ENCODE measurements at regions not wholly inside any gene's neighbourhood (a gene's known extent, or its start where the extent isn't known, plus 50 kb on each side); places are given as distances from the start of the nearest gene placed in this dataset.

GRCh38 chr17:69961501-69962145 lies 113.4 kb upstream of the KCNJ16 start:
- Mint-ChIP-seq H3K27me3 (ENCODE audit: low read depth) (no peaks in the 10 kb centered on the region), H3K27ac (peak overlapping the region; percentile 48 to 56 (median 55)), H3K4me1 (peaks cover 48% of the 10 kb centered on the region), H3K4me3 (peak overlapping the region in 2 of 3 experiments; percentile 52 to 75), H3K36me3 (ENCODE audit: low read depth) (no peaks in the 10 kb centered on the region), H3K9me3 (peaks cover 20% of the 10 kb centered on the region)
- no peak for TF ChIP-seq CTCF (IDR thresholded peaks at IDR 0.05; ENCODE audit: unreplicated experiment in 3 of 3)

- Mint-ChIP-seq H3K9me3 (peaks cover 22% of the 10 kb centered on the region), H3K4me1 (peaks cover 48% of the 10 kb centered on the region), H3K27me3 (ENCODE audit: low read depth) (no peaks in the 10 kb centered on the region), H3K27ac (peak overlapping the region; percentile 48 to 60 (median 55)), H3K4me3 (peak overlapping the region in 2 of 3 experiments; percentile 38 to 75), H3K36me3 (ENCODE audit: low read depth) (no peaks in the 10 kb centered on the region)
- no peak for TF ChIP-seq CTCF (IDR thresholded peaks at IDR 0.05; ENCODE audit: unreplicated experiment in 3 of 3)
Measured at GRCh38 chr17:69962436-69962995, 112.5 kb upstream of the KCNJ16 start.

- Mint-ChIP-seq H3K36me3 (ENCODE audit: low read depth) (no peaks in the 10 kb centered on the region), H3K9me3 (peaks cover 23% of the 10 kb centered on the region), H3K4me1 (peaks cover 4% of the 10 kb centered on the region), H3K27ac (no peak overlapping the region), H3K4me3 (no peak overlapping the region), H3K27me3 (ENCODE audit: low read depth) (no peaks in the 10 kb centered on the region)
- TF ChIP-seq CTCF (IDR thresholded peaks at IDR 0.05; ENCODE audit: unreplicated experiment in 3 of 3), result no peak
Measured at GRCh38 chr17:69967910-69968411, 107.1 kb upstream of the KCNJ16 start.

- Mint-ChIP-seq H3K4me3 (no peak overlapping the region), H3K27me3 (ENCODE audit: low read depth) (no peaks in the 10 kb centered on the region), H3K4me1 (no peaks in the 10 kb centered on the region), H3K9me3 (peaks cover 28% of the 10 kb centered on the region), H3K36me3 (ENCODE audit: low read depth) (no peaks in the 10 kb centered on the region), H3K27ac (no peak overlapping the region)
- TF ChIP-seq CTCF (IDR thresholded peaks at IDR 0.05; ENCODE audit: unreplicated experiment in 3 of 3), result no peak
Measured at GRCh38 chr17:69969897-69970296, 105.1 kb upstream of the KCNJ16 start.

- no peaks in the 10 kb centered on the region for H3K4me1 Mint-ChIP-seq
- no peak overlapping the region for H3K27ac Mint-ChIP-seq
- H3K27me3 Mint-ChIP-seq (ENCODE audit: low read depth), result no peaks in the 10 kb centered on the region
- no peaks in the 10 kb centered on the region for H3K36me3 Mint-ChIP-seq (ENCODE audit: low read depth)
- no peak for TF ChIP-seq CTCF (IDR thresholded peaks at IDR 0.05; ENCODE audit: unreplicated experiment in 3 of 3)
- no peak overlapping the region for H3K4me3 Mint-ChIP-seq
- peaks cover 13% of the 10 kb centered on the region for H3K9me3 Mint-ChIP-seq
Measured at GRCh38 chr17:69972251-69972650, 102.8 kb upstream of the KCNJ16 start.

GRCh38 chr17:69975808-69976207 lies 99.2 kb upstream of the KCNJ16 start:
- H3K4me1 Mint-ChIP-seq, result no peaks in the 10 kb centered on the region
- peaks cover 13% of the 10 kb centered on the region for H3K9me3 Mint-ChIP-seq
- no peaks in the 10 kb centered on the region for H3K27me3 Mint-ChIP-seq (ENCODE audit: low read depth)
- no peaks in the 10 kb centered on the region for H3K36me3 Mint-ChIP-seq (ENCODE audit: low read depth)
- H3K27ac Mint-ChIP-seq, result no peak overlapping the region
- no peak for TF ChIP-seq CTCF (IDR thresholded peaks at IDR 0.05; ENCODE audit: unreplicated experiment in 3 of 3)
- H3K4me3 Mint-ChIP-seq, result no peak overlapping the region

Measured in nephron (organoid).